SK-N-SH (cell line): ENCODE measurements at regions not wholly inside any gene's neighbourhood (a gene's known extent, or its start where the extent isn't known, plus 50 kb on each side); places are given as distances from the start of the nearest gene placed in this dataset.

Source experiments
- CTCF ChIA-PET: fragments of 300-600, 350-600 bp; formaldehyde crosslinking; extraction: SDS; loops from one replicate; lab custom pipeline; 2021; lab: Yijun Ruan, JAX
- POLR2A ChIA-PET: fragments of 350-600 bp; sonication (Branson Sonifier 250); formaldehyde crosslinking; extraction: SDS; loops from one replicate; lab custom pipeline; 2020; ENCODE audit warnings: antibody characterized with exemption, inconsistent platforms; lab: Yijun Ruan, JAX
- DNase-seq: peaks from one replicate; pipeline ENCODE4 v3.0.0; 2012
- H2AFZ ChIP-seq: fragments of 200-600 bp; sonication (generic); 2 replicates; pipeline ENCODE4 v1.8.1; 2016; ENCODE audit warnings: antibody characterized with exemption, mild to moderate bottlenecking, low read depth
- H3F3A ChIP-seq: fragments of 200-600 bp; sonication (generic); replicated peaks from 2 replicates; pipeline ENCODE3; 2016; ENCODE audit warnings: antibody characterized with exemption, mild to moderate bottlenecking; ENCODE audit not compliant: insufficient read depth
- H3K27ac ChIP-seq, 2 experiments: fragments of 200-500 bp in 1 of 2; fragments of 200-600 bp in 1 of 2; sonication (Bioruptor generic) in 1 of 2; sonication (generic), shearing (Covaris generic) in 1 of 2; 2 replicates each; pipeline versions ENCODE4 v1.5.1 to v1.6.1; 2014 to 2016; ENCODE audit warnings: low read depth in 2 of 2, inconsistent platforms in 1 of 2, low read length in 1 of 2, mild to moderate bottlenecking in 1 of 2, mixed read lengths in 1 of 2
- H3K27me3 ChIP-seq: fragments of 200-600 bp; sonication (generic), shearing (Covaris generic); 2 replicates; pipeline ENCODE4 v1.6.1; 2016; ENCODE audit warnings: mixed run types; ENCODE audit not compliant: insufficient read depth
- H3K36me3 ChIP-seq, 2 experiments: fragments of 200-500 bp in 1 of 2; fragments of 200-600 bp in 1 of 2; sonication (Bioruptor generic) in 1 of 2; sonication (generic) in 1 of 2; replicated peaks in 1 of 2; 2 replicates each; pipeline versions ENCODE3 to v1.5.1; 2014 to 2016; ENCODE audit warnings: low read length in 1 of 2, mild to moderate bottlenecking in 1 of 2; ENCODE audit not compliant: insufficient read depth in 2 of 2, control insufficient read depth in 1 of 2
- H3K4me1 ChIP-seq, 2 experiments: fragments of 200-500 bp in 1 of 2; fragments of 200-600 bp in 1 of 2; sonication (Bioruptor generic) in 1 of 2; sonication (generic), shearing (Covaris generic) in 1 of 2; 2 replicates each; pipeline versions ENCODE4 v1.5.1 to v1.6.1; 2014 to 2016; ENCODE audit warnings: low read depth in 1 of 2, low read length in 1 of 2, mixed run types in 1 of 2; ENCODE audit not compliant: insufficient read depth in 2 of 2, control insufficient read depth in 1 of 2
- H3K4me2 ChIP-seq: fragments of 200-600 bp; sonication (generic), shearing (Covaris generic); 2 replicates; pipeline ENCODE4 v1.6.1; 2017; ENCODE audit warnings: mixed run types
- H3K4me3 ChIP-seq, 2 experiments: fragments of 200-500 bp in 1 of 2; fragments of 200-600 bp in 1 of 2; sonication (Bioruptor generic) in 1 of 2; sonication (generic), shearing (Covaris generic) in 1 of 2; 2 replicates each; pipeline versions ENCODE4 v1.5.1 to v1.8.1; 2014 to 2016; ENCODE audit warnings: low read depth in 2 of 2, inconsistent platforms in 1 of 2, low read length in 1 of 2, mild to moderate bottlenecking in 1 of 2, mixed read lengths in 1 of 2, moderate library complexity in 1 of 2
- H3K79me2 ChIP-seq: fragments of 200-600 bp; sonication (generic); 2 replicates; pipeline ENCODE4 v1.8.1; 2017; ENCODE audit warnings: mild to moderate bottlenecking; ENCODE audit not compliant: insufficient read depth
- H3K9ac ChIP-seq: fragments of 200-600 bp; sonication (generic); 2 replicates; pipeline ENCODE4 v1.6.1; 2017; ENCODE audit warnings: mixed run types
- H3K9me2 ChIP-seq: fragments of 200-600 bp; sonication (generic); 2 replicates; pipeline ENCODE4 v1.6.1; 2017; ENCODE audit warnings: mixed run types
- H3K9me3 ChIP-seq: fragments of 200-600 bp; sonication (generic); 2 replicates; pipeline ENCODE4 v1.6.1; 2017; ENCODE audit warnings: mixed run types, mild to moderate bottlenecking, moderate library complexity
- H4K20me1 ChIP-seq: fragments of 200-600 bp; sonication (generic); 2 replicates; pipeline ENCODE4 v1.6.1; 2017; ENCODE audit warnings: mild to moderate bottlenecking, mixed run types; ENCODE audit not compliant: insufficient read depth
- ELF1 ChIP-seq: IDR thresholded peaks from 2 replicates; pipeline ENCODE4 v1.4.0; 2012
- EZH2phosphoT487 ChIP-seq: fragments of 200-600 bp; sonication (generic); IDR thresholded peaks from 2 replicates; pipeline ENCODE4 v1.6.1; 2017; ENCODE audit warnings: low read depth, mixed run types, mild to moderate bottlenecking, antibody characterized with exemption, moderate library complexity, borderline replicate concordance
- FOXJ3 ChIP-seq: sonication (generic); formaldehyde crosslinking; IDR thresholded peaks from 2 replicates; pipeline ENCODE4 v1.5.1; 2020; ENCODE audit warnings: mild to moderate bottlenecking, missing genetic modification reagents
- GATA2 ChIP-seq: sonication (generic); formaldehyde crosslinking; IDR thresholded peaks from 2 replicates; pipeline ENCODE4 v1.5.0; 2020; ENCODE audit warnings: mild to moderate bottlenecking, missing genetic modification reagents
- MXI1 ChIP-seq: IDR thresholded peaks from 2 replicates; pipeline ENCODE4 v1.6.1; 2012; ENCODE audit warnings: mild to moderate bottlenecking, low read depth, low read length, improper control_type of control experiment
- NRF1 ChIP-seq: IDR thresholded peaks from 2 replicates; pipeline ENCODE4 v1.6.1; 2012; ENCODE audit warnings: low read depth, mild to moderate bottlenecking, low read length
- POLR2AphosphoS5 ChIP-seq: IDR thresholded peaks from 2 replicates; pipeline ENCODE4 v1.6.1; 2012; ENCODE audit warnings: low read depth, low read length
- SMC3 ChIP-seq: IDR thresholded peaks from 2 replicates; pipeline ENCODE4 v1.6.1; 2012; ENCODE audit warnings: low read depth, low read length, improper control_type of control experiment
- TAF1 ChIP-seq: IDR thresholded peaks from 2 replicates; pipeline ENCODE4 v1.6.1; 2012; ENCODE audit warnings: low read depth, mild to moderate bottlenecking, low read length, moderate library complexity, borderline replicate concordance
- WGBS: methylation state at CpG from one replicate; pipeline ENCODE4 v1.1.6; 2017; ENCODE audit warnings: low lambda C conversion rate; 5-methylcytosine and 5-hydroxymethylcytosine counted together
- TF ChIP-seq, protein P1 (sequence below): IDR thresholded peaks from 2 replicates; pipeline ENCODE4 v1.4.0; 2012; ENCODE audit warnings: low read depth, borderline replicate concordance
- TF ChIP-seq, protein P2 (sequence below): IDR thresholded peaks from 2 replicates; pipeline ENCODE4; 2012

DNA sequence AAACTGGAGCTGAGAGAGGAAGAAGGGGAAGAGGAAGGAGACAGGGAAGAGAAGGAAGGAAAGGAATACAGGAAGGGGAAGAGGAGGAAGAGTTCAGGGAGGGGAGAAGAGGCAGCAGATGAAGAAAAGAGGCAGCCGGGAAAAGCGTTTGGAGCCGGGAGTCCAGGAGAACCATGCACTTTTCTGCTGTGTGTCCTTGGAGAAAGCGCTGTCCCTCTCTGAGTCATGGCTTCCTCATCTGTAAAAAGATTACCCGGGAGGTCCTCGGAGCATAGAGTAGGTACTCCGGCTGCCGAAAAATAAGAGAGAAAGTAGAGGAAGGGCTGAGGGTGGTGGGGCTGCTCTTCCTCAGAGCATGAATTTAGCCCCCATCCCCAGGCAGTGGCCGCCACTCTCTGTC lies 226.9 kb downstream of the MN1 start:
- POLR2A ChIA-PET, result no interaction called here
- no peak overlapping the region for H3K9ac ChIP-seq
- H3K79me2 ChIP-seq, result no peaks in the 10 kb centered on the region
- no peaks in the 10 kb centered on the region; the same call in 1 of the 2 replicates for H3K27me3 ChIP-seq
- no peaks in the 10 kb centered on the region for H3K9me3 ChIP-seq
- TF ChIP-seq SMC3, result no peak
- TF ChIP-seq NRF1, result no peak
- TF ChIP-seq, protein P1, sequence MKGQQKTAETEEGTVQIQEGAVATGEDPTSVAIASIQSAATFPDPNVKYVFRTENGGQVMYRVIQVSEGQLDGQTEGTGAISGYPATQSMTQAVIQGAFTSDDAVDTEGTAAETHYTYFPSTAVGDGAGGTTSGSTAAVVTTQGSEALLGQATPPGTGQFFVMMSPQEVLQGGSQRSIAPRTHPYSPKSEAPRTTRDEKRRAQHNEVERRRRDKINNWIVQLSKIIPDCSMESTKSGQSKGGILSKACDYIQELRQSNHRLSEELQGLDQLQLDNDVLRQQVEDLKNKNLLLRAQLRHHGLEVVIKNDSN, result no peak
- TF ChIP-seq FOXJ3 (CRISPR knock-in tag), result no peak
- TF ChIP-seq, all 33 proteins: peak for 0
- no peaks in the 10 kb centered on the region for H3K4me1 ChIP-seq
- H3K4me2 ChIP-seq, result no peak overlapping the region
- no peaks in the 10 kb centered on the region for H3K36me3 ChIP-seq
- H3F3A ChIP-seq, result no peaks in the 10 kb centered on the region
- no peaks in the 10 kb centered on the region for H3K9me2 ChIP-seq
- CTCF ChIA-PET, result no interaction called here
- no peaks in the 10 kb centered on the region for H4K20me1 ChIP-seq
- no peak overlapping the region for H3K27ac ChIP-seq
- no peak for DNase-seq
- H2AFZ ChIP-seq, result no peak overlapping the region
- H3K4me3 ChIP-seq, result no peak overlapping the region
- WGBS, result 73% methylated on average over 9 of the region's 9 CpGs

DNA sequence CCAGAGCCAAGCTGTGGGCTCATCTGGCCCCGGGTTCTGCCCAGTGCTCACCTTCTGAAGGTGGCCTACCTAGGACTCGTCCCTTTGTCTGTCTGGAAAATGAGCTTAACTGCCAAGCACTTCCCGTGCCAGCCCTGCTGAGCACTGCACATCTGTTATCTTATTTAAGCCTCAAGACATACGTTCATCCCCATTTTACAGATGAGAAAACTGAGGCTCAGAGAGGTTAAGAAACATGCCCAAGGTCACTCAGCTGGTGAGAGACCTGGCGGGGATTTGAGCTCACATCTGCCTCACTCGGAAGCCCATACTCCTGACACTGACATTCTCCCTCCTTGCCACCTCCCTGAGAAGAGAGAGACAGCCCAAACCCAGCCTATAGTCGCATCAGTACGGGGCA lies 226.2 kb downstream of the MN1 start:
- H3K27ac ChIP-seq, result no peak overlapping the region
- H3K79me2 ChIP-seq, result no peaks in the 10 kb centered on the region
- H3K27me3 ChIP-seq, result no peaks in the 10 kb centered on the region; the same call in 1 of the 2 replicates
- DNase-seq, result no peak
- H4K20me1 ChIP-seq, result no peaks in the 10 kb centered on the region
- no peak overlapping the region for H3K4me2 ChIP-seq
- H3K9me2 ChIP-seq, result no peaks in the 10 kb centered on the region
- ChIA-PET CTCF (no interaction called here), POLR2A (no interaction called here)
- H3F3A ChIP-seq, result no peaks in the 10 kb centered on the region
- H3K4me3 ChIP-seq, result no peak overlapping the region
- H2AFZ ChIP-seq, result no peak overlapping the region
- TF ChIP-seq, protein P2, sequence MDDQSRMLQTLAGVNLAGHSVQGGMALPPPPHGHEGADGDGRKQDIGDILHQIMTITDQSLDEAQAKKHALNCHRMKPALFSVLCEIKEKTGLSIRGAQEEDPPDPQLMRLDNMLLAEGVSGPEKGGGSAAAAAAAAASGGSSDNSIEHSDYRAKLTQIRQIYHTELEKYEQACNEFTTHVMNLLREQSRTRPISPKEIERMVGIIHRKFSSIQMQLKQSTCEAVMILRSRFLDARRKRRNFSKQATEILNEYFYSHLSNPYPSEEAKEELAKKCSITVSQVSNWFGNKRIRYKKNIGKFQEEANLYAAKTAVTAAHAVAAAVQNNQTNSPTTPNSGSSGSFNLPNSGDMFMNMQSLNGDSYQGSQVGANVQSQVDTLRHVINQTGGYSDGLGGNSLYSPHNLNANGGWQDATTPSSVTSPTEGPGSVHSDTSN, result no peak
- no peak for TF ChIP-seq POLR2AphosphoS5
- no peak for TF ChIP-seq TAF1
- H3K36me3 ChIP-seq, result no peaks in the 10 kb centered on the region
- no peaks in the 10 kb centered on the region for H3K9me3 ChIP-seq
- WGBS, result 60% methylated on average over 8 of the region's 8 CpGs
- H3K4me1 ChIP-seq, result no peaks in the 10 kb centered on the region
- no peak overlapping the region for H3K9ac ChIP-seq

DNA sequence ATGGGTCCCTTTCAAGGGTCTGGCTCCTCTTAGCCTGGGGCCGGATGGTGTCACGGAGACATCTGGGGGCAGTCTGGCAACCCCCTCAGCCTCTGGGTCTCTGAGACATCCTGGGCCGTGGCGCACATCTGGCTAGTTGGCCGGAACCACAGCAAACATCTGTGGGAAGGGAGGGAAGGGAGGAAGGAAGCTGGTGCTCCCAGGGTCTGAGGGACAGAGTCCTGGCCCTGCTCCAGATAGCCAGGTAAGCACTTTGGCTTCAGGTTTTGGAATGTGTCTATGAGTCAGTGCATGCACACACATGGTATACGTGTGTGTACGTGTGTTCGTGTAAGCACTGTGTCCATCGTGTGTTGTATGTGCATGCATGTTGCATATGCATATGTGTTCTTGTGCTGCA lies 225.1 kb downstream of the MN1 start:
- ChIA-PET POLR2A (no interaction called here), CTCF (no interaction called here)
- Histone ChIP-seq H3K9ac (no peak overlapping the region), H2AFZ (no peak overlapping the region), H3F3A (no peaks in the 10 kb centered on the region), H3K27ac (no peak overlapping the region), H3K79me2 (no peaks in the 10 kb centered on the region), H3K4me1 (no peaks in the 10 kb centered on the region), H3K9me2 (no peaks in the 10 kb centered on the region), H3K9me3 (no peaks in the 10 kb centered on the region), H3K4me3 (no peak overlapping the region), H4K20me1 (no peaks in the 10 kb centered on the region), H3K4me2 (no peak overlapping the region), H3K36me3 (no peaks in the 10 kb centered on the region), H3K27me3 (no peaks in the 10 kb centered on the region; the same call in 1 of the 2 replicates)
- peak; percentile 32 for DNase-seq
- WGBS, result 73% methylated on average over 7 of the region's 9 CpGs
- TF ChIP-seq, protein P2, result no peak
- TF ChIP-seq GATA2 (CRISPR knock-in tag) (no peak), ELF1 (no peak), FOXJ3 (CRISPR knock-in tag) (no peak), SMC3 (no peak), MXI1 (no peak), EZH2phosphoT487 (no peak)
